ENCODE measurements at regions not wholly inside any gene's neighbourhood (a gene's known extent, or its start where the extent isn't known, plus 50 kb on each side); places are given as distances from the start of the nearest gene placed in this dataset.

DNA sequence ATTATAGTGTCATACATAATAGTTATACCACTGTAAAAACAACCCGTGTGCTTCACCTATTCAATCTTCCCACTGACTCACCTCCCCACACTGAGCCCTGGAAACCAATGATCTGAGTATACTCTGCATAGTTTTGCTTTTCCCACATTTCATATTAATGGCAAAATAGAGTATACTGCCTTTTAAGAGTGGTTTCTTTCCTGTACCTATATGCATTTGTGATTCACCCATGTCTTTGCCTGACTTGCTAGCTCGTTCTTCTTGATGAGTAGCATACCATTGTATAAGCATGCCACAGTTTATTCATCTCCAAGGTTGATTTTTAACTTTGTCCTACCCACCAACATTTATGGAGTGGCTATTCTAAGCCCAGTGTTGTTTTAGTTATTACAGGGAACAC, 686.4 kb downstream of the PLCL1 start (continued):
- TF ChIP-seq SP1 (CRISPR knock-in tag; conservative IDR thresholded peaks at IDR 0.05) (no peak), ZNF232 (CRISPR knock-in tag; IDR thresholded peaks at IDR 0.05) (no peak)

DNA sequence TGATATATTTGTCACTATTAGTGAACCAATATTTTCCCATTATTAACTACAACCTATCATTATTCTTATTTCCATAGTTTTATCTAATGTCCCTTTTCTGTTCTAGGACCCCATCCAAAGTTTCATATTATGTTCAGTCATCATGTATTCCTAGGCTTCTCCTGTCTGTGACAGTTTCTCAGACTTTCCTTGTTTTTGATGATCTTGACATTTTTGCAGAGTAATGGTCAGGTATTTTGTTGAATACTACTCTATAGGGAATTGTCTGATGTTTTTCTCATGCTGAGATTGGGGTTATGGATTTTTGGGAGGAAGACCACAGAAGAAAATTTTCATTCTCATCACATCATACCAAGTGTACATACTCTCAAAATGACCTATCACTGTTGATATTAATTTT, 684.6 kb downstream of the PLCL1 start:
- DNase-seq (ENCODE audit: low spot score) (no peak), ATAC-seq (no peak)
- H3K27ac Mint-ChIP-seq: no peak overlapping the region
- TF ChIP-seq NFYB (CRISPR knock-in tag; conservative IDR thresholded peaks at IDR 0.05; ENCODE audit: low read depth) (no peak), NFATC4 (CRISPR knock-in tag; IDR thresholded peaks at IDR 0.05) (no peak), NR2C2 (CRISPR knock-in tag; IDR thresholded peaks at IDR 0.05) (no peak), SMAD3 (CRISPR knock-in tag; IDR thresholded peaks at IDR 0.05; ENCODE audit: borderline replicate concordance) (no peak), ZBTB21 (CRISPR knock-in tag; IDR thresholded peaks at IDR 0.05; ENCODE audit: borderline replicate concordance) (no peak), MXD4 (CRISPR knock-in tag; IDR thresholded peaks at IDR 0.05; ENCODE audit: borderline replicate concordance) (no peak), ZNF138 (CRISPR knock-in tag; conservative IDR thresholded peaks at IDR 0.05) (no peak), NR3C1 (CRISPR knock-in tag; conservative IDR thresholded peaks at IDR 0.05; ENCODE audit: low read depth) (no peak), ZNF423 (CRISPR knock-in tag; IDR thresholded peaks at IDR 0.05) (no peak)
- TF ChIP-seq, protein P1, sequence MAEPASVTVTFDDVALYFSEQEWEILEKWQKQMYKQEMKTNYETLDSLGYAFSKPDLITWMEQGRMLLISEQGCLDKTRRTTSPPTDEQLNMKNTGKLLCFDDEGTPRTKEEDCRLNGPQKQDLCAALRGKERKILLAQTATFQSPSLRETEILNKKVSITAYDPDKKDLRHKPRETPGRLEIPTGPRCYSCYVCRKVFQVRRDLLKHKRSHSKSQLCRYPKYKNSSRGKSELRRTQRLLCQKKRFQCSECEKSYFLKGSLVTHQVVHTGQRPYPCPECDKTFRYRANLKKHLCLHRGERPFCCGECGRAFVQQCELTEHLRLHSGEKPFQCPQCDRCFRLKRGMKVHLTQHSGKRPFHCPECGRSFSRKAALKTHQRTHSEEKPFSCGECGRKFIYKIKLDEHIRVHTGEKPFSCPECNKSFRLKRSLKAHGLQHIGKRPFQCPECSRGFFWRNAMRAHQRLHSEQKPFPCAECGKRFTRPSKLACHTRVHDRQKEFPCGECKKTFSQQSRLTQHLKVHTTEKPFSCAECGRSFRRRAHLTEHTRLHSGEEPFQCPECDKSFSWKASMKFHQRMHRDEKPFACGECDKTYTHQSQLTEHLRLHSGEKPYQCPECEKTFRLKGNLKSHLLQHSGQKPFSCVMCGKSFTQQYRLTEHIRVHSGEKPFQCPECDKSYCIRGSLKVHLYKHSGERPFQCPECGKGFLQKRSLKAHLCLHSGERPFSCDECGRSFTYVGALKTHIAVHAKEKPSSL (CRISPR knock-in tag; conservative IDR thresholded peaks at IDR 0.05): no peak
- TF ChIP-seq, protein P2, sequence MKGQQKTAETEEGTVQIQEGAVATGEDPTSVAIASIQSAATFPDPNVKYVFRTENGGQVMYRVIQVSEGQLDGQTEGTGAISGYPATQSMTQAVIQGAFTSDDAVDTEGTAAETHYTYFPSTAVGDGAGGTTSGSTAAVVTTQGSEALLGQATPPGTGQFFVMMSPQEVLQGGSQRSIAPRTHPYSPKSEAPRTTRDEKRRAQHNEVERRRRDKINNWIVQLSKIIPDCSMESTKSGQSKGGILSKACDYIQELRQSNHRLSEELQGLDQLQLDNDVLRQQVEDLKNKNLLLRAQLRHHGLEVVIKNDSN (CRISPR knock-in tag; IDR thresholded peaks at IDR 0.05): no peak
- TF ChIP-seq, protein P3, sequence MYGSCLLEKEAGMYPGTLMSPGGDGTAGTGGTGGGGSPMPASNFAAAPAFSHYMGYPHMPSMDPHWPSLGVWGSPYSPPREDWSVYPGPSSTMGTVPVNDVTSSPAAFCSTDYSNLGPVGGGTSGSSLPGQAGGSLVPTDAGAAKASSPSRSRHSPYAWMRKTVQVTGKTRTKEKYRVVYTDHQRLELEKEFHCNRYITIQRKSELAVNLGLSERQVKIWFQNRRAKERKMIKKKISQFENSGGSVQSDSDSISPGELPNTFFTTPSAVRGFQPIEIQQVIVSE (CRISPR knock-in tag; IDR thresholded peaks at IDR 0.05; ENCODE audit: borderline replicate concordance): no peak
- TF ChIP-seq, protein P4, sequence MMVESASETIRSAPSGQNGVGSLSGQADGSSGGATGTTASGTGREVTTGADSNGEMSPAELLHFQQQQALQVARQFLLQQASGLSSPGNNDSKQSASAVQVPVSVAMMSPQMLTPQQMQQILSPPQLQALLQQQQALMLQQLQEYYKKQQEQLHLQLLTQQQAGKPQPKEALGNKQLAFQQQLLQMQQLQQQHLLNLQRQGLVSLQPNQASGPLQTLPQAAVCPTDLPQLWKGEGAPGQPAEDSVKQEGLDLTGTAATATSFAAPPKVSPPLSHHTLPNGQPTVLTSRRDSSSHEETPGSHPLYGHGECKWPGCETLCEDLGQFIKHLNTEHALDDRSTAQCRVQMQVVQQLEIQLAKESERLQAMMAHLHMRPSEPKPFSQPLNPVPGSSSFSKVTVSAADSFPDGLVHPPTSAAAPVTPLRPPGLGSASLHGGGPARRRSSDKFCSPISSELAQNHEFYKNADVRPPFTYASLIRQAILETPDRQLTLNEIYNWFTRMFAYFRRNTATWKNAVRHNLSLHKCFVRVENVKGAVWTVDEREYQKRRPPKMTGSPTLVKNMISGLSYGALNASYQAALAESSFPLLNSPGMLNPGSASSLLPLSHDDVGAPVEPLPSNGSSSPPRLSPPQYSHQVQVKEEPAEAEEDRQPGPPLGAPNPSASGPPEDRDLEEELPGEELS (CRISPR knock-in tag; IDR thresholded peaks at IDR 0.05): no peak
- TF ChIP-seq, protein P5, sequence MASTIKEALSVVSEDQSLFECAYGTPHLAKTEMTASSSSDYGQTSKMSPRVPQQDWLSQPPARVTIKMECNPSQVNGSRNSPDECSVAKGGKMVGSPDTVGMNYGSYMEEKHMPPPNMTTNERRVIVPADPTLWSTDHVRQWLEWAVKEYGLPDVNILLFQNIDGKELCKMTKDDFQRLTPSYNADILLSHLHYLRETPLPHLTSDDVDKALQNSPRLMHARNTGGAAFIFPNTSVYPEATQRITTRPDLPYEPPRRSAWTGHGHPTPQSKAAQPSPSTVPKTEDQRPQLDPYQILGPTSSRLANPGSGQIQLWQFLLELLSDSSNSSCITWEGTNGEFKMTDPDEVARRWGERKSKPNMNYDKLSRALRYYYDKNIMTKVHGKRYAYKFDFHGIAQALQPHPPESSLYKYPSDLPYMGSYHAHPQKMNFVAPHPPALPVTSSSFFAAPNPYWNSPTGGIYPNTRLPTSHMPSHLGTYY (CRISPR knock-in tag; IDR thresholded peaks at IDR 0.05): no peak
- TF ChIP-seq, protein P6, sequence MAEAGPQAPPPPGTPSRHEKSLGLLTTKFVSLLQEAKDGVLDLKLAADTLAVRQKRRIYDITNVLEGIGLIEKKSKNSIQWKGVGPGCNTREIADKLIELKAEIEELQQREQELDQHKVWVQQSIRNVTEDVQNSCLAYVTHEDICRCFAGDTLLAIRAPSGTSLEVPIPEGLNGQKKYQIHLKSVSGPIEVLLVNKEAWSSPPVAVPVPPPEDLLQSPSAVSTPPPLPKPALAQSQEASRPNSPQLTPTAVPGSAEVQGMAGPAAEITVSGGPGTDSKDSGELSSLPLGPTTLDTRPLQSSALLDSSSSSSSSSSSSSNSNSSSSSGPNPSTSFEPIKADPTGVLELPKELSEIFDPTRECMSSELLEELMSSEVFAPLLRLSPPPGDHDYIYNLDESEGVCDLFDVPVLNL (CRISPR knock-in tag; IDR thresholded peaks at IDR 0.05; ENCODE audit: borderline replicate concordance, low read depth): no peak
- TF ChIP-seq, protein P7, sequence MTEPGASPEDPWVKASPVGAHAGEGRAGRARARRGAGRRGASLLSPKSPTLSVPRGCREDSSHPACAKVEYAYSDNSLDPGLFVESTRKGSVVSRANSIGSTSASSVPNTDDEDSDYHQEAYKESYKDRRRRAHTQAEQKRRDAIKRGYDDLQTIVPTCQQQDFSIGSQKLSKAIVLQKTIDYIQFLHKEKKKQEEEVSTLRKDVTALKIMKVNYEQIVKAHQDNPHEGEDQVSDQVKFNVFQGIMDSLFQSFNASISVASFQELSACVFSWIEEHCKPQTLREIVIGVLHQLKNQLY (CRISPR knock-in tag; IDR thresholded peaks at IDR 0.05): no peak
- H3K27me3 Mint-ChIP-seq (ENCODE audit: low read depth): no peaks in the 10 kb centered on the region
- ChIA-PET POLR2A (no interaction called here), CTCF (no interaction called here)
- H3K9me3 Mint-ChIP-seq: no peaks in the 10 kb centered on the region
- H3K4me3 Mint-ChIP-seq: no peak overlapping the region
- H3K36me3 Mint-ChIP-seq: no peaks in the 10 kb centered on the region
- H3K4me1 Mint-ChIP-seq: peaks cover 3% of the 10 kb centered on the region

Data from WTC11 (cell line).